Iris pigment epithelial cell (primary cell): ENCODE measurements at regions not wholly inside any gene's neighbourhood (a gene's known extent, or its start where the extent isn't known, plus 50 kb on each side); places are given as distances from the start of the nearest gene placed in this dataset.
"Not testable (repeated sequence)": the region's sequence is repeated elsewhere in the genome, so short reads cannot be mapped to it uniquely, and the experiment has no call there.

Experiments
- DNase-seq: peaks from one replicate; pipeline ENCODE4 v3.0.0-alpha.2; 2011; ENCODE audit warnings: low read depth

- DNase-seq, result not testable (repeated sequence)
Measured at GRCh38 chr6:4725136-4725760, 51.0 kb upstream of the CDYL start.

DNA sequence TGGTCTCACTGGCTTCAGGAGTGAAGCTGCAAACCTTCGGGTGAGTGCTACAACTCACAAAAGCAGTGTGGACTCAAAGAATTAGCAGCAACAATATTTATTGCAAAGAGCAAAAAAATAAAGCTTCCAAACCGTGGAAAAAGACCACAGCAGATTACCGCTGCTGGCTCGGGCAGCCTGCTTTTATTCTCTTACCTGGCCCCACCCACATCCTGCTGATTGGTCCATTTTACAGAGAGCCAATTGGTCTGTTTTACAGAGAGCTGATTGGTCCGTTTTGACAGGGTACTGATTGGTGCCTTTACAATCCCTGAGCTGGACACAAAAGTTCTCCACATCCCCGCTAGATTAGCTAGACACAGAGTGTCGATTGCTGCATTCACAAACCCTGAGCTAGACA lies 51.5 kb upstream of the CDYL start:
- DNase-seq, result not testable (repeated sequence)

DNA sequence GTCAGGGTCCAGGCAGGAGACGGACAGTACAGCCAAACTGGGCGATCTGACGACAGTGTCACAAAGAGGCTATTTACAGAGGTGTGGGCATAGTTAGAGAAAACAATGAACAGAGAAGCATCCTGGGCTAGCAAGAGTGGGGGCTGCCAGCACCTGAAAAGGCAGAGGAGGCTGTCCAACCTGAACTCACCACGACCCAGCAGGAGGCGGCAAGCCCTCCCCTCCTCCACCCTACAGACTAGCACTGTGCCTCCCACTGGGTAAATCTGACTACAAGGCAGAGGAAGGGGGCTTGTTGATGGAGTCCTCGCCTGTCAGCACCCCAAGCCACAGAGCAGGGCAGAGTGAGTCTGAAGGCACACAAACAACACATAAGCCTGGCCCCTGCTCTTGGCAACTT lies 52.8 kb upstream of the CDYL start:
- DNase-seq, result no peak

GRCh38 chr6:4721368-4721767 lies 54.8 kb upstream of the CDYL start:
- not testable (repeated sequence) for DNase-seq

DNA sequence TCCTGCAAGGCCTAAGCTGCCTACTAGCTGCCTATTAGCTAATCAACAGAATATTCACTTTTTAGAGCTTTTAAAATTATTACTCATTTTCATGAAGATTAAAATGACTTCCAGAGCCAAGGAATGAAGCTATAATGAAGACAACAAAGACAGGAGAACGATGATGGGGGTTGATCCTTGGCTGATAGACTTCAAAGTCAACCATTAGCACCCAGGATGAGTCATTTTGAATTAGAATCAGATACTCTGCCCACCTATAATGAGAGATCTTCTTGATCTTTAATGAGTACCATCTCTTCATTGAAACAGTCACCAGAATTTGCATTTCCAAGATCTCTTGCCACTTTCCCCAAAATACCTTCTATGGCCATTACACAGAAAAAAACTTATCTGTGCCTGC lies 56.7 kb upstream of the CDYL start:
- DNase-seq, result no peak

DNA sequence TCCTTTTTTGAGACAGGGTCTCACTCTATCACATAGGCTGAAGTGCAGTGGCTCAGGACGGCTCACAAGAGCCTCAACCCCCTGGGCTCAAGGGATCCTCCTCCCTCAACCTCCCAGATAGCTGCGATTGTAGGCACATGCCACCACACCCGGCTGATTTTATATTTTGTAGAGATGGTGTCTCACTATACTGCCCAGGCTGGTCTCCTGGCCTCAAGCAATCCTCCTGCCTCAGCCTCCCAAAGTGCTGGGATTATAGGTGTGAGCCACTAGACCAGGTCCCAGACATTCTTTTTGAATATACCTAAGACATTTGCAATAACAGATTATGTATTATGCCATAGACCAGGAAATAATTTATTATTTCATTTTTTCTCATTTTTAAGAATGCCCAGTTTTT lies 58.3 kb upstream of the CDYL start:
- no peak for DNase-seq

DNA sequence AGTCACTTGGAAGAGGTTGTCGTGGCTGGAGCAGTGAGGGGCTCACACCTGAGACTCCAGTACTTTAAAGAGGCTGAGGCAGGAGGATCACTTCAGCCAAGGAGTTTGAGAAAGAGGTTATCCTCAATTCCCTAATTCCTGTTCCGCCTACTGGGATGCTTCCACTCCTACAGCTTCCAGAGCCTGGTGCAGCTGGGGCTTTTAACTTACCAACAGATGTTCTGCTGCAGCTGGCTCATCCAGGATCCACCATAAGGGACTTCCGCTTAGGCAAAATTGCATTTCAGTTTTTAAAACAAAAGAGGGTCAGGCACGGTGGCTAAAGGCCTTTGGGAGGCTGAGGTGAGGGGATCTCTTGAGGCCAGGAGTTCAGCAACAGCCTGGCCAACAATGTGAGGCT lies 59.1 kb upstream of the CDYL start:
- DNase-seq, result no peak

- no peak for DNase-seq
Measured at GRCh38 chr6:4714961-4715501, 61.2 kb upstream of the CDYL start.

DNA sequence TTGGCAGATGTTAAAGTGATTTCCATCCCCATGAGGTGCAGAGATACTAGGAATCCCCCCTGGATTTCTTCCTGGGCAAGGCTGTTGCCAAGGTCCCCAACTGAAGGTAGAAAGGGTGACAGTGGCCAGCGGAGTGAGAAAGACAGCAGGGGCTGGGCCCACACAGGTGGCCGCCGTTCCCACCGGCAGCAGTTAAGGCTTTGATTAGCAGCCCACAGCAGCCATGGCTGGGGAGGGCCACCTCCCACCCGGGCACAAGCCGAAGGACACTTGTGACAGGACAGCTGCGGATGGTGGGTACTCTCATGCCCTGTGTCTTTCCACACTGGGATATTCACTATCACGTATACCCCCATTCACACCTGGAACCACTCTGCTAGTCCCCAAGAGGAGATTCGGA lies 63.9 kb upstream of the CDYL start:
- no peak for DNase-seq

GRCh38 chr6:4707011-4707410 lies 69.2 kb upstream of the CDYL start:
- DNase-seq, result no peak

GRCh38 chr6:4705809-4706208 lies 70.4 kb upstream of the CDYL start:
- DNase-seq, result no peak

DNA sequence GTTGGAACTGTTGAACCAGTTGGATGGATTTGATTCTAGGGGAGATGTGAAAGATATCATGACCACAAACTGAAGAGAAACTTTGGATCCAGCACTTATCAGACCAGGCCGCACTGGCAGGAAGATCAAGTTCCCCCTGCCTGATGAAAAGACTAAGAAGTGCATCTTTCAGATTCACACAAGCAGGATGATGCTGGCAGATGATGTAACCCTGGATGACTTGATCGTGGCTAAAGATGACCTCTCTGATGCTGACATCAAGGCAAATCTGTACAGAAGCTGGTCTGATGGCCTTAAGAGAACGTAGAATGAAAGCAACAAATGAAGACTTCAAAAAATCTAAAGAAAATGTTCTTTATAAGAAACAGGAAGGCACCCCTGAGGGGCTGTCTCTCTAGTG lies 72.8 kb upstream of the CDYL start:
- DNase-seq, result peak; percentile 20

- peak; percentile 10 for DNase-seq
Measured at GRCh38 chr6:4698901-4699659, 77.1 kb upstream of the CDYL start.

GRCh38 chr6:4693173-4693970 lies 82.8 kb upstream of the CDYL start:
- peak; percentile 14 for DNase-seq

- no peak for DNase-seq
Measured at GRCh38 chr6:4692664-4693063, 83.5 kb upstream of the CDYL start.

DNA sequence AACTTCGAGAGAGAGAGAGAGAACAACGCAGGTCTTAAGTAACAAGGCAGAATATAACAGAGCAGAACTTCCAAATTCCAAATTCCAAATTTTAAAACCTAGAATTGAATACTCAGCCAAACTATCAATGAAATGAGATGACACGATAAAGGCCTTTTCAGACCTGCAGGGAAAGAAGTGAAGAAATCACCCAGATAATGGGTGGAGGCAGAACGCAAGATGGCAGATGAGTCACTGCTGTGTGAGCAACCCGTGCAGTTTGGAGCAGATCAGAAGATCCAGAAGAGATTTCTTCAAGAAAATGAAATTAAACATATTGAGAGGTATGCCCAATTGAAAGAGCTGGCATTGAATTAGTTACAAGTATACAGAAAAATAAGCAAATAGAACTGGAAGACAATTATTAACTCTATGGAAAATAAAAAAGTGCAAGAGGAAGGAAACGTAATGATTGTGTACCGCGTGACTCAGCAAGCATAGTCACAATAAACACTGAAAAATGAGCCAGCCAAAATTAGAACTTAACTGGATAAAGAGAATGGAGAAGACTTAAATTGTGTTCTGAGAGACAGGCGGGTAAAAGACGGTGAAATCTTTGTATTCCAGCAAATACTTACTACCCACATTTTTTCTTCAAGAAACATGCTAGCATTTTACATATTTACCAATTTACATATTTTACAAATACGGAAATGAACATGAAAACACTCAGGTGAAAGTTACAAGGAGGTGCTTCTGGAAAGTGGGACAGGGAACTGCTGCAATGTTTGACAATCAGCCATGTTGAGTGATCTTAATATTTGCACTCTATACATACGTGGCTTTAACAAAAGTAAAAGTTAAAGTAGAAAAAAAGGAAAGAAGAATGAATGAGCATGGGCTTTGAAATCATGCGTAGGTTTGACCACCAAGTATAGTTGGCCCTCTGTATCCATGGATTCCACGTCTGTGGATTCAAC lies 87.9 kb upstream of the CDYL start:
- peak; percentile 90 for DNase-seq

- no peak for DNase-seq
Measured at GRCh38 chr6:4687656-4687988, 88.6 kb upstream of the CDYL start.

GRCh38 chr6:4682431-4683097 lies 93.6 kb upstream of the CDYL start:
- no peak for DNase-seq

DNA sequence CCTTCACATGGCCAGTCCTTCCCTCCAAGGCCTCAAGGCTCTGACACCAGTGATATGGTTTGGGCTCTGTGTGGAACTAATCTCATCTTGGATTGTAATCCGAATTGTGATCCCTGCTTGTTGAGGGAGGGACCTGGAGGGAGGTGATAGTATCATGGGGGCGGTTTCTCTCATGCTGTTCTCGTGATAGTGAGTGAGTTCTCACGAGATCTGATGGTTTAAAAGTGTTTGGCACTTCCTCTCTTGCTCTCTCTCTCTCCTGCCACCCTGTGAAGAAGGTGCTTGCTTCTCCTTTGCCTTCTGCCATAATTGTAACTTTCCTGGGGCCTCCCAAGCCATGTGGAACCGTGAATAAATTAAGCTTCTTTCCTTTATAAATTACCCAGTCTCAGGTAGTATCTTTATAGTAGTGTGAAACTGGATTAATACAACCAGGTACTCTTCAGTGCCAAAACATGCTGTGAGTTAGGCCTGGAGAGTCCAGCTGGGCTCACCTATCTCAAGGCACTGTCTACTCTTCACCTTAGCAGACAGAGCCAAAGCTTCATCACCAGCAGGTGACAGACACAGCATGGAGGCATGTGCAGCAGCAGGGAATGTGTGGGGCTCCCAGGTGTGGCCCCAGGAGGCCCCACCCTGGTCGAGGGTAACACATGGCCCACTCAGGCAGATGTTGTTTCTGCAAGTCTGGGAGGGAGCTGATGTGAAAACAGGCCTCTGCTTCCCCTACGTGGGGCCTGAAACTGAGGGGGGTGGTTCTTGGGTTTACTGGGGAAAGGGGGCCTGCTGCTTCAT lies 97.5 kb upstream of the CDYL start:
- no peak for DNase-seq

DNA sequence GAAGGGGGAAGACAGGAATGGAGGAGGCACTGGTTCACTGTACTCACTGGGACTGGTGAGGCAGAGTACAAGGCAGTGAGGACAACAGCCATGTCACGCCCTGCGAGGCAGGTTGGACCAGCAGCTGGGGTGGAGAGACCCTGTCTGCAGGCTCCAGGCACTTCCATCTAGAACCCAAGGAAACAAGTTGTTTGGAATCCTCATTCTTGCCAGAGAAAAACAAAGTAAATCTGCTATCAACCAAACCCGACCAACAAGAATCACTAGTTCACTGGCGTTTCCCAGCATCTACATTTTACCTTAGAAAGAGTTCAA lies 98.5 kb upstream of the CDYL start:
- no peak for DNase-seq
